ENCODE measurements at regions not wholly inside any gene's neighbourhood (a gene's known extent, or its start where the extent isn't known, plus 50 kb on each side); places are given as distances from the start of the nearest gene placed in this dataset.
"Not testable (repeated sequence)": the region's sequence is repeated elsewhere in the genome, so short reads cannot be mapped to it uniquely, and the experiment has no call there.

GRCh38 chr7:356691-357462 lies 66.9 kb downstream of the FOXL3 start:
- DNase-seq (ENCODE audit: low spot score), result no peak

- DNase-seq (ENCODE audit: low spot score), result no peak
These were observed 67.7 kb downstream of the FOXL3 start for GRCh38 chr7:357531-358209.

- DNase-seq (ENCODE audit: low spot score), result no peak
These were observed 68.4 kb downstream of the FOXL3 start for GRCh38 chr7:358352-358751.

- no peak for DNase-seq (ENCODE audit: low spot score)
These were observed 69.3 kb downstream of the FOXL3 start for GRCh38 chr7:359226-359765.

GRCh38 chr7:359766-360361 lies 69.9 kb downstream of the FOXL3 start:
- no peak for DNase-seq (ENCODE audit: low spot score)

GRCh38 chr7:360454-361100 lies 70.6 kb downstream of the FOXL3 start:
- DNase-seq (ENCODE audit: low spot score), result no peak

GRCh38 chr7:361182-361581 lies 71.2 kb downstream of the FOXL3 start:
- not testable (repeated sequence) for DNase-seq (ENCODE audit: low spot score)

- DNase-seq (ENCODE audit: low spot score), result no peak
These were observed 71.9 kb downstream of the FOXL3 start for GRCh38 chr7:361680-362401.

- no peak for DNase-seq (ENCODE audit: low spot score)
These were observed 72.6 kb downstream of the FOXL3 start for GRCh38 chr7:362402-363096.

- DNase-seq (ENCODE audit: low spot score), result no peak
These were observed 73.7 kb downstream of the FOXL3 start for GRCh38 chr7:363626-364025.

GRCh38 chr7:364536-364935 lies 74.6 kb downstream of the FOXL3 start:
- no peak for DNase-seq (ENCODE audit: low spot score)

GRCh38 chr7:365593-365992 lies 75.6 kb downstream of the FOXL3 start:
- DNase-seq (ENCODE audit: low spot score), result no peak

- DNase-seq (ENCODE audit: low spot score), result no peak
These were observed 76.3 kb downstream of the FOXL3 start for GRCh38 chr7:366161-366803.

GRCh38 chr7:367351-367901 lies 77.5 kb downstream of the FOXL3 start:
- no peak for DNase-seq (ENCODE audit: low spot score)

- no peak for DNase-seq (ENCODE audit: low spot score)
These were observed 78.9 kb downstream of the FOXL3 start for GRCh38 chr7:368651-369475.

GRCh38 chr7:369476-370258 lies 79.7 kb downstream of the FOXL3 start:
- no peak for DNase-seq (ENCODE audit: low spot score)

GRCh38 chr7:370259-370625 lies 80.3 kb downstream of the FOXL3 start:
- no peak for DNase-seq (ENCODE audit: low spot score)

- DNase-seq (ENCODE audit: low spot score), result no peak
These were observed 80.8 kb downstream of the FOXL3 start for GRCh38 chr7:370775-371118.

All from ecto neural progenitor cell (in vitro differentiated cells).